GOT3 (cell line): ENCODE measurements at regions not wholly inside any gene's neighbourhood (a gene's known extent, or its start where the extent isn't known, plus 50 kb on each side); places are given as distances from the start of the nearest gene placed in this dataset.
"Not testable (repeated sequence)": the region's sequence is repeated elsewhere in the genome, so short reads cannot be mapped to it uniquely, and the experiment has no call there.

ENCODE experiments used
- DNase-seq: peaks from one replicate; lab custom pipeline; 2025; ENCODE audit warnings: mixed read lengths; lab: John Stamatoyannopoulos, UW

- DNase-seq, result no peak
These were observed 94.3 kb downstream of the ASB1 start for GRCh38 chr2:238521002-238521401.

GRCh38 chr2:238521870-238522269 is 95.1 kb downstream of the ASB1 start:
- DNase-seq, result no peak

- no peak for DNase-seq
These were observed 96.7 kb downstream of the ASB1 start for GRCh38 chr2:238523158-238524110.

GRCh38 chr2:238524426-238524983 is 97.8 kb downstream of the ASB1 start:
- DNase-seq, result no peak

GRCh38 chr2:238525990-238526389 is 99.3 kb downstream of the ASB1 start:
- DNase-seq, result no peak

- no peak for DNase-seq
These were observed 100.8 kb downstream of the ASB1 start for GRCh38 chr2:238527565-238527964.

GRCh38 chr2:238528953-238529781 is 102.4 kb downstream of the ASB1 start:
- DNase-seq, result no peak

- DNase-seq, result not testable (repeated sequence)
These were observed 104.4 kb downstream of the ASB1 start for GRCh38 chr2:238531017-238531645.

- not testable (repeated sequence) for DNase-seq
These were observed 117.0 kb downstream of the ASB1 start for GRCh38 chr2:238543732-238544131.

- no peak for DNase-seq
These were observed 122.3 kb downstream of the ASB1 start for GRCh38 chr2:238548902-238549462.

- no peak for DNase-seq
These were observed 123.1 kb downstream of the ASB1 start for GRCh38 chr2:238549866-238550265.

GRCh38 chr2:238551091-238551490 is 124.4 kb downstream of the ASB1 start:
- DNase-seq, result no peak

- DNase-seq, result no peak
These were observed 125.5 kb downstream of the ASB1 start for GRCh38 chr2:238552226-238552625.

- no peak for DNase-seq
These were observed 126.4 kb downstream of the ASB1 start for GRCh38 chr2:238553159-238553558.

- DNase-seq, result no peak
These were observed 128.0 kb downstream of the ASB1 start for GRCh38 chr2:238554468-238555315.

- DNase-seq, result no peak
These were observed 129.2 kb downstream of the ASB1 start for GRCh38 chr2:238555786-238556542.

- no peak for DNase-seq
These were observed 130.7 kb downstream of the ASB1 start for GRCh38 chr2:238557431-238557830.

GRCh38 chr2:238557936-238558335 is 131.2 kb downstream of the ASB1 start:
- no peak for DNase-seq

- no peak for DNase-seq
These were observed 131.9 kb downstream of the ASB1 start for GRCh38 chr2:238558456-238559099.
